Hindlimb muscle (tissue), 1 donor: ENCODE measurements at regions not wholly inside any gene's neighbourhood (a gene's known extent, or its start where the extent isn't known, plus 50 kb on each side); places are given as distances from the start of the nearest gene placed in this dataset.
"Not testable (repeated sequence)": the region's sequence is repeated elsewhere in the genome, so short reads cannot be mapped to it uniquely, and the experiment has no call there.

ENCODE experiments used
- DNase-seq: peaks from one replicate; pipeline ENCODE4 v3.0.0-alpha.2; 2013

GRCh38 chr2:175410941-175411340, 229.4 kb upstream of the ATP5MC3 start:
- DNase-seq = not testable (repeated sequence)

- no peak for DNase-seq
These were observed 223.3 kb upstream of the ATP5MC3 start for GRCh38 chr2:175404839-175405238.

GRCh38 chr2:175403599-175404221, 222.2 kb upstream of the ATP5MC3 start:
- DNase-seq = no peak

GRCh38 chr2:175402571-175402970, 221.1 kb upstream of the ATP5MC3 start:
- DNase-seq = no peak

DNA sequence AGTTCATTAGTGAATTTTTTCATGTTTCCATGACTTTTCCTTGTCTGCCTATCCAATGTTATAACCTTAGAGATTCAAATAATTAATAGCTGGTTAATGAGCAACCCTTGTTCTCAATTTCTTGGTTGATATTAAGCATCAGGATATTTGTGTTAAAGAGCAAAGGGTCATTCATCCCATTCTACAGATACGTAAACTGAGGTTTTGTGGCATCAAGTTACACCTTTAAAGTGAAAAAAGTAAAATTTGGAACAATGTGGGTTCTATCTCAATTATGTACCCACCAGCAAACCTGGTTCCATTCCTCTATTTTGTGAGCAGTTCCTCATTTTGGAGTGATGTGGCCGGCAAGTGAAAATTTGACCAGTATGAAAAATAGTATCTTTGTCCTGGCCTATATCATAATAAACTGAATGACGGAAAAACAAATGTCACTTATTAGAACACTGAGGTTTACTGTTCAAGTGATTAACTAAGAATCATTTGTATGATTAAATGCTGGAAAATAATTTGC, 220.5 kb upstream of the ATP5MC3 start:
- no peak for DNase-seq

DNA sequence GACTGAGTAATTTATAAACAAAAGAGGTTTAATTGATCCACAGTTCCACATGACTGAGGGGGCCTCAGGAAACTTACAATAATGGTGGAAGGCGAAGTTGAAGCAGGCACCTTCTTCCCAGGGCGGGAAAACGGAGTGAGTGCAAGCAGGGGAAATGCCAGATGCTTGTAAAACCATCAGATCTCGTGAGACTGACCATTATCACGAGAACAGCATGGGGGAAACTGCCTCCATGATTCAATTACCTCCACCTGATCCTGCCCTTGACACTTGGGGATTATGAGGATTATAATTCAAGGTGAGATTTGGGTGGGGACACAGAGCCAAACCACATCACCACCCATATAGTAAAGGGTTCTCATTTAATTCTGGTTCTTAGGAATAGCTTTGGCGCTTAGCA, 219.5 kb upstream of the ATP5MC3 start:
- DNase-seq = no peak

DNA sequence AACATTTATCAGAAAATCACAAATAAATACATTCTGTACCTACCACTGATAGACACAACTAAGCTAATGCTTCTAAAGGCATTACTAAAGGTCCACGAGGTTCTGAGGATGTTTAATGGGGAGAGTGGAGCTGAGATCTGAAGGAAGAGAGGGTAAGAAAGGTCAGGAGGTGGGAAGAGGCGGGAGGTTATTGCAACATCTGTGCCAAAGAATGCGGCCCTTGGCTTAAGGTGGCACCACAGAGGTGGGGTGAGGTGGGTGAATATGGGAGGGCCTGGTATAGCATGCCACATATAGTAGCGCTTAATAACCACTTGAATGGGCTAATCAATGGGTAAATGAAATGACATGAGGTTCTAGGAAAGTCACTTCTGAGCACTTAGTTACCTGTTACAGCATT, 217.8 kb upstream of the ATP5MC3 start:
- DNase-seq = no peak

DNA sequence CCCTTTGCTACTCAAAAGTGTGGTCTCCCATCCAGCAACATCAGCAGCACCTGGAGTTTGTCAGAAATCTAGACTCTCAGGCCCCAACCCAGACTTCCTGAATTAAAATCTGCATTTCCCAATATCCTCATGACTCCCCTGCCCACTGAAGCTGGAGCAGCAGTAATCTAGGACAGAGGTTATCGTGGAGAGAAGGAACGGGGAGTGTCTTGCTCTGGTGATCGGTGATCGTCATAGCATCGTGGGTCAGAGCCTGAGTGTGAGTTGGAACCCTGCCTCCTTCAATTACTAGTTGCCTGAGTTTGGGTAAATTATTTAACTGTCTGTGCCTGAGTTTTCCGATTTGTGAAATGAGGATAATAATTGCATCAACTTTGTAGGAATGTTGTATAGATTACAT, 217.3 kb upstream of the ATP5MC3 start:
- no peak for DNase-seq

- no peak for DNase-seq
These were observed 215.2 kb upstream of the ATP5MC3 start for GRCh38 chr2:175396696-175397095.

GRCh38 chr2:175393851-175394250, 212.3 kb upstream of the ATP5MC3 start:
- DNase-seq = no peak

DNA sequence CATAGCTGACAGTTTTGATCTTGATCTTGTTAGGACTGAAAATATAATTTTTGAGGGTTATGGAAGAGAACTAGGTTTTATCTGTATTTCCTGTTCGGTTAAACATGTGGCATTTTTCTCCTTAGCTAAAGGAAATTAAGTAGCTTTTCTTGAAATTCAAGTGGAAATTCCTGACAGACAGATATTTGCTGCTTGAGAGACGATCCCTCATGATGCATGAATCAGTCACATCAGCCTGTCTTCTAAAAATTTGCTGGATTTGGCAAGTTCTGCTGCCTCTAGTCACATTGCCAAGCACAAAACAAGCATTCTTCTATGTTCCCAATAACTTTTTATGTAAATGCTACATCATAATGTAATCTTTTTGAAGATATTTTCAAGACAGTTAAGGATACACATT, 201.8 kb upstream of the ATP5MC3 start:
- no peak for DNase-seq

- no peak for DNase-seq
These were observed 192.2 kb upstream of the ATP5MC3 start for GRCh38 chr2:175373729-175374128.

- no peak for DNase-seq
These were observed 191.5 kb upstream of the ATP5MC3 start for GRCh38 chr2:175372704-175373701.

DNA sequence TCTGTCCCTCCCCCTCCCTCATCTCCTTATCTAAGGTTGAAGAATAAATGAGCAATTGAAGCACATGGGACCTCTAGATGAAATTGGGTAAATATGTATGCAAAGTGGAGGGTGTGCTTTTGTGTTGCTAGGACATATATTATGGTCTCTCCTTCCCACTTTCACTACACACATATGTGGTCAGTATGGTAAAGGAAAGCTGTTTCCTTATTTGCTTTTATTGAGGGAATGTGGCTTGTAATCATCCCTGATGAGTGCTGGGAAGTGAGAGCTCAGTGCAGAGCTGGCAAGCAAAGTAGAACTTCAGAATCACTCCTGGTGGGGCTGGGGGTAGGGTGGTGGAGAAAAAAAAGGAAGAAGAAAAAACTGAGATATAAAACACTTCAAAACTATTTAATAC, 189.9 kb upstream of the ATP5MC3 start:
- DNase-seq = no peak

- peak; percentile 45 for DNase-seq
These were observed 185.3 kb upstream of the ATP5MC3 start for GRCh38 chr2:175366815-175367214.

DNA sequence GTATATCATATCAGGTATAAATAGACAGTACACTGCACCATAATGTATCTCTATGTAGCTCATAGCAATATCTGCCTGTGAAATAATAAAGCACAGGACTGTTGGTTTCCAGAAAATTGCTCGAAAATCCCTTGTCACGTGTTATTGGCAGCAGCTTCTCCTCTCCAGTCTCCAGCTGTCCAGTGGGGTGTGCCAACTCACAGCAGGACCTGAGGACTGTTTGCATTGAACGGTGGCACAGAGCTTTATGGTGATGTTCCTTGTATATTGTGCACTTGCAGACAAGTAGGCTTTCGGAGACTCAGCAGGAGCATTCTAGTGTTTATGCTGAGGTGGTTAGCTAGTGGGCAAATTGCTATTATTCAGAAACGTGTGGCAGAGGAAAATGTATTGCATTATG, 182.2 kb upstream of the ATP5MC3 start:
- peak; percentile 8 for DNase-seq

DNA sequence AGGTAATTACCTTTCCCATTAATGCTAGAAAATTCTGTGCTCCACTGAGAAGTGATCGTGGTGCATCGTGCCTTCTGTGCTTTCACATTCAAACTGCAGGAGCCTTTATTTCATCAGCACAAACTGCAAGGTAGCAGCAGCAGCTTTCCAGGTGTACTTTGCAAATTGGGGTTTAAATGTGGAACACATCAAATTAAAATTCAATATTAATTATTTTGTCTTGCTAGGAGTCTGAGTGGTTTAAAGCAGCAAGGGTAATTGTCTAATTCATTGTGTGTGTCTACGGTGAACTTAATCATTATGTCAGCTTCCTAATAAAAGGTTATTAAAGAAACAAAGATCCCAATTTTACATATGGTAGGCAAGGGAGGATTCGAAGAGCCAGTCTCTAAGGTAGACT, 180.8 kb upstream of the ATP5MC3 start:
- DNase-seq = no peak

- no peak for DNase-seq
These were observed 178.2 kb upstream of the ATP5MC3 start for GRCh38 chr2:175359710-175360109.

DNA sequence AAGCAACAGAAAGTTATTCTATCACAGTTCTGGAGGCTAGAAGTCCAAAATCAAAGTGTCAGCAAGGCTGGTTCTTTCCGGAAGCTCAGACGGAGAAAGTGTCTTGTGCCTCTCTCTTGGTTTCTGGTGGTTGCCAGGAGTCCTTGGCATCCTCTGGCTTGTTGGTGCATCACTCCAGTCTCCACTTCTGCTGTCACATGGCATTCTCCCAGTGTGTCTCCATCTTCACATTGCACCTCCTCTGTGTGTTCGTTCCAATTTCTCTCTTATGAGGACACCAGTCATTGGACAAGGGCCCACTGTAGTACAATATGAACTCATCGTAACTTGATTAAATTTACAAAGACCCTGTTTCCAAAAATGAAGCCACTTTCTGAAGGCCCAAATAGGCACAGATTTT, 175.4 kb upstream of the ATP5MC3 start:
- DNase-seq = no peak

- no peak for DNase-seq
These were observed 173.7 kb upstream of the ATP5MC3 start for GRCh38 chr2:175355246-175355645.

DNA sequence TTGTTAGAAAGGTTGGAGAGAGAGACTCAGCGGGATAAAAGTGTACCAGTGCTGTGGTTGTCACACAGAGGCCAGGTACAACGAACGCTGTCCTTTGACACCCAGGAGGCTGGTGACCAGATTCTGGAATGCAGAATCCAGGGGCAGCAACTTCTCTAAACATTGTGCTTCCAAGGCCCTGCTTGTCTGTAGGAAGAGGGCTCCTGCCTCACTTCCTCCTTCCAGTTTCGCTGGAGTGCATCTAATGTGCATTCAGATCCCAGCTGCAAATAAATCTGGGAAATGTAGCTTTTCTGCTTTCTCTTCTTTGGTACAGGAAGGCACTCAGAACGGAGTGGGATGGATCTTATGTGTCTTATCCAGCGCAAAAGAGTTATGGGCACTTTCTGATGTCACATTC, 171.8 kb upstream of the ATP5MC3 start:
- no peak for DNase-seq

DNA sequence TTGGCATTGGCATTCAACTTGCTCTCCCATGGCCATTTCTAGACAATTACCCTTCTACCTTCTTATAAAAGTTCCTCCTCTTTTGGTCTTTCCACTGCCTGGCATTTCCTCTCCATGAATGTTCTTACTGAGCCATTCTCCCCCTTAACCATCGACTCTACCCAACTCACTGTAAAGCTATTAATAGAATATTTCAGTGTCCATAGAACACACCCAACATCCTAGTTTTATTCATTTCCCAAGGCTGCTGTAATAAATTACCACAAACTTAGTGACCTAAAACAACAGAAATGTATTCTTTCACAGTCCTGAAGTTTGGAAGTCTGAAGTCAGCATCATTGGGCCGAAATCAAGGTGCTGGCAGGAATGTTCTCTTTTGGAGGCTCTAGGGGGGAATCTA, 170.0 kb upstream of the ATP5MC3 start:
- DNase-seq = no peak

GRCh38 chr2:175350105-175350504, 168.6 kb upstream of the ATP5MC3 start:
- no peak for DNase-seq

DNA sequence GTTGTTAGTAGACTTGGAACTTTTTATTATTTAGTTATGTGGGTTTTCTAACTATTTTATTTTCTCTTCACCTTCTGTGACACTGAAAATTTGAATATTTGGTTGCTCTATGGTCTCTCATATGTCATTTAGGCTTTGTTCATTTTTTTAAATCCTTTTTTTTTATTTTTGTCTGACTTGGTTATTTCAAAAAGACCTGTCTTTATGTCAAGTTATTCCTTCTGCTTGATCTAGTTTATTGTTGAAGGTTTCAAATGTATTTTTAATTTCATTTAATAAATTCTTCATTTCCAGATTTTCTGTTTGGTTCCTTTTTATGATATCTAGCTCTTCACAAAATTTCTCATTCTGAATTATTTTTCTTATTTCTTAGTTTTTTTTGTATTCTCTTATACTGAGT, 160.6 kb upstream of the ATP5MC3 start:
- DNase-seq = no peak
